Fibroblast of skin of left biceps (primary cell): ENCODE measurements at regions not wholly inside any gene's neighbourhood (a gene's known extent, or its start where the extent isn't known, plus 50 kb on each side); places are given as distances from the start of the nearest gene placed in this dataset.
"Not testable (repeated sequence)": the region's sequence is repeated elsewhere in the genome, so short reads cannot be mapped to it uniquely, and the experiment has no call there.

Experiments
- DNase-seq, 2 experiments: peaks; one replicate each; pipeline ENCODE4 v3.0.0-alpha.2; 2013; ENCODE audit warnings: low read depth in 2 of 2

DNA sequence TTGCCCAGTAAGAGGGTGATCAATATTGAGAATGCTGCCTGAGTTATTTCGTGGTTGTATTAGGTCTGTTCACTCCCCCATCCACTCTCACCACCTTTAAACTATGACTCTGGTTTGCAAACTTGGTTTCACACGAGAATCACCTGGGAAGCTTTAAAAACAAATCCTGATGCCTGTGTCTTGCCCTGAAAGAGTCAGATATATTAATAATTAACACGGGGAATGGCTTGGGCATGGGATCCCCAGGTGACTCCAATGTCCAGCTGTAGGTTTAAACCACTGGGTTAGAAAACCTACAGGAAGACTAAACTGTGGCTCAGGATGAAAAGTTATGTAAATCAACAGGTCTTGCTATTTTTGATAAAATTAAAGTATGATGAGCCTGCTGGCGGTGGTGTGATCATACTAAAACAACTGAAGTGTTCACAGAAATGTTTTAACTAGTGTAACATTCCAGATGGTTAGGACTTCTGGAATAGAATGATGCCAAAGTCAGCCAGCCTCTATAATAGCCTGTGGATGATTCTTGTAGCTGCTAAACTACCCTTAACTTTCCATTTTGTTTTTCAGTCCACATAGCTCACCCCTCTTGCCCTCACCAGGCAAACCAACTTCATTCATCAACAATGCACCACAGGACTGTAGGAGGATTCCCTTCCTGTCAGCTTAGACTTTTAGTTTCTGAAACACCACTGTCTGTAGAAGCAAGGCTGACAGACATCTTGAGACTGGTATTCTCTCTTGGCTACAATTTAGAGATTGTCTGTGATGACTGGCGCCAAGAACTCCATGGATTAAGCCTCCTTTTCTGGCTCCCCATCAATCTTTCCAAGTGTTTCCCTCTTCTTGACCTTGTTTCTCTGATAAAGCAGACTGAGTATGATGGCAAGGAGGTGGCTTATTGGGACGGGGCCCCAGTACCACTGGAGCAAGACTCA lies 119.1 kb upstream of the ADAMTS9 start:
- no peak for DNase-seq

DNA sequence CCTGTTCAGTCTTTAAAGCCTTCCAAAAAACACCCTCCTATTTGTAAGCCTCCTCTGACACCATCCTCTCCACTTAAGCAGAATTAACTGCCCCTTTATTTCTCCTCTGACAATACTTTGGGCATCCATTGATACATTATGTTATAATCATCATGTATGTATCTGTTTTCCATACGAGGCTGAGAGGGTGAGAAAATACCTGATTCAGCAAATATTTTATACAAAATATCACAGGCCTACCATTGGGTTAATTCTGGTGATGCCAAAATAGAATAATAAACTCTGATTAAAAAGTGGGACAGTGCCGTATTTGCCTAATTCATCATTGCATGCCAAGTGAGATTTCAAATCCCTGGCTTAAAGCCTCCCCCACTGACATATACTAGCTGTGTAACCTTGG lies 118.2 kb upstream of the ADAMTS9 start:
- no peak for DNase-seq

DNA sequence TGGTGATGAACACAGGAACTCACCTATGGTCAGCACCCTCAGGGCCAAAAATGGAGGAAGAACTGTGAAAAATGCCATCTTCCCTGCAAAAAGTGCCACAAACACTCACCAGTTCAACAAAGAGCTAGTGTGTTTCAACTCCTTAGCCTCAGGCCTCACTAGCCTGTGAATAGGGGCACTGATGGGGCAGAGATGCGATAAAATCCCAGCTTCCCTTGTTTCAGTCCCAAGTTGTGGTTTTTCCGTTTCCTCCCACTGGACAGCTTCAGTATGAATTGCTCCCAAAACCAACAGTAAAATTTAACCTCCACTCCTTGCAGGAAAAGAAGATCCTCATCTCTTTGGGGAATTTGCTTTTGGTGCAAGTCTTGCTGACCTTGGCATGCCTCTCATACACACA lies 117.4 kb upstream of the ADAMTS9 start:
- no peak for DNase-seq

DNA sequence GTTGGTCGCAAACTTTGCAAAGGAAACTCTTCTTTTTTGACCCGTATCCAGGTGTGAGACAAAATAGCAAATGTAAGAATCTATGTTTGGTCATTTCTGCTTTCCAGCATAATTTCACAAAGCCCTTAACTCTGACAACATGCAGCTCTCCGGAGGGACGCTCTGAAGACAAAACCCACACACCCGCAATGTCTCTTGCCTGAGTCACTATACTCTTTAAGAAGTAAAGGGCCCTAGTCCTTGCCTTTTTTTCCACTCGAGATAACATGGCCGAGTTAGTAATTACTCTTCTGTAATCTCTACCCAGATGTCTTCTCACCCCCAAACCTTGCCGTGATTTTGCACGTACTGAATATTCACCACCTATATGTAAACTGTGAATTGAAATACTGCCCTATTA lies 115.7 kb upstream of the ADAMTS9 start:
- DNase-seq, result no peak

DNA sequence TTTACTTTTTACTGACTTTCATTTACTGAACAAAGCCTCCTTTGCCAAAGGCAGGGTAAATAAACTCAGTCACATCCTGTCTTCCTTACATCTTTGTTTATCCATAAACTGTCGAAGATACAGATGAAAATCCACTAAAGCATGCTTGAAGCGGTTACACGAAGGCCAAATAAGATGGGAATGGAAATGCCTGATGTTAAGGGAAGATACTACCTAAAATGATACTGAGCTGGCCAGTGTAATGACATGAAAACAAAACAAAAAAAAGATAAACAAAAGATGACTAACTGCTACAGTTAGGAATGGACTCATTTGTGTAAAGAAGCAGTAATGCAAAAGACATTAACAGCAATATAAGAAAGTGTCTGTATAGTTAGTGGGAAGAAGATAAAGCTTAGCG lies 114.7 kb upstream of the ADAMTS9 start:
- DNase-seq, result no peak

DNA sequence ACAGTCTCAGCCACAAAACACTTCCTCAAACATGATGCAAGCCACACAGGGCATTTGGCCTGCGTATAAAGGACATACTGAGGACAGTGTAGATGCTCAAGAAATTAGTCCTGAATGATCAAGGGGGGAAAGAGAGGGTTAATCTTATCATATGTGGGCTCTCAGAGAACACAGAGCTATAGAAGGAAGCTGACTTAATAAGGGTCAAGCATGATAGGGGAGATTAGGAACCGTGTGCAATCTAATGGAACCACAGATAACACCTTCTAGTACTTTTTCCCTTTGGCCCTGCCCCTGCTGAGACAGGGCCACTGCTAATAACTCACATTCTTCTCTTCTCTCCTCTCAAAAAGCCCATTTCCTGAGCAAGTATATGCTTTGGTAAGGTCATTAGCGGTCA lies 114.1 kb upstream of the ADAMTS9 start:
- no peak for DNase-seq

DNA sequence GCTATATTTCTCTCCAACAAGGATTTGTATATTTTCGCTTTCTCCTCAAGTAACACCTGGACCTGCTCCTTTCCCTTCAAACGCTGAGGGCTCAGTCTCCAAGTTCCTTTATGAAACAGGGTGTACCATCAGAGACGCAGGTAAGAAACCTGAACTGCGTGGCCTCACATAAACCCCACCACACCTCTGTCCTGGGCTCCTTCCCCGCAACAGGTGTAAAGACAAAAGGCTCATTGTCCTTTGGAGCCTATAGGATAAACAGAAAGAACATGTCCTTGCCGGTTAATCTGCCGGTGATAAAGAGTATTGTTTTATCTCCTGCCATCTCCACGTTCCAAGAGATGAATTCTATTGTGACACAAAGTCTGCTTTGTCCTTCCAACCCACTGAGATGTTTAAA lies 111.8 kb upstream of the ADAMTS9 start:
- no peak for DNase-seq

DNA sequence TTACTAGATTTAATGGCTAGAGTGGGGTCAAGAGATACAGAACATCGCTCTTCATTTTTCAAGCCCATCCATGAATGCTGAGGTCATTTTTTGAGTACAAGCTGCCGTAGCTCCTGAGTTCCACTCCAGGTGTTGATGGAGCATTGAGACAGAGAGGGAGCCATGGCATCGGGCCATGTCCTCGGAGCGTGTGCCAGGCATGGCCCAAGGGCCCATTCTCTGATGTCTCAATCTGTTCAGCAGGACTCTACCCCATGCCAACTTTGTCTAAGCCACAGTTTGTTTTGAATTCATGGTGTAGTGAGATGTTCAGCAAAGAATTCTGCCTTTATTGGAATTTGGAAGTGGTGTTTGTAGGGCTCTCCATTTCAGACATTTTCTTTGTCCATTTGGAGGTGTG lies 110.5 kb upstream of the ADAMTS9 start:
- no peak for DNase-seq

DNA sequence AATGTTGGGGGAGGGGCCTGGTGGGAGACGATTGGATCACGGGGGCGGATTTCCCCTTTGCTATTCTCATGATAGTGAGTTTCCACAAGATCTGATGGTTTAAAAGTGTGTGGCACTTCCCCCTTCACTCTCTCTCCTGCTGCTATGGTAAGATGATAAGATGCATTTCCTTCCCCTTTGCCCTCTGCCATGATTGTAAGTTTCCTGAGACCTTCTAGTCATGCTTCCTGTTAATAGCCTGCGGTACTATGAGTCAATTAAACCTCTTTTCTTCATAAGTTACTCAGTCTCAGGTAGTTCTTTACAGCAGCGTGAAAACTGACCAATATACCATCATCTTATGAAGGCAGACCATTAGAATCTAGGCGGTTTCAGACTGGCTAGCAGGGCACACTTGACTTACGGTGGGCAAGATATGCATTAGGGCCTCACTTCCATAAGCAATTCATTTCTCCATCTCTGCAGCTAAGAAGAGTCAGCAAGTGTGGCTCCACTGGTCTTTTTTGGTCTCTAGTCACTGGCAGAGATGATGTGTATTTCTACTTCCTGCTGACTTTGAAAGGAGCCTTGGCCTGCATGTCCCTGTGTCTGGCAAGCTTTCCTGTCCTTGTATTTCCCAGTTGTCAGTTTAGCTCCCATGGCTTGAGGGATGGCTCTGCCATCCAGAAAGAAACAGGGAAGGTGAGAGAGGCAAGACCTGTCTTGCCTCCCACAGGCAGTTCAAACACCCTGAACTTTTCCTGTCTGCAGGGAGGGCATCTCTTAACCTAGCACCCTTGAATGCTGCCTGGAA lies 109.0 kb upstream of the ADAMTS9 start:
- no peak for DNase-seq

DNA sequence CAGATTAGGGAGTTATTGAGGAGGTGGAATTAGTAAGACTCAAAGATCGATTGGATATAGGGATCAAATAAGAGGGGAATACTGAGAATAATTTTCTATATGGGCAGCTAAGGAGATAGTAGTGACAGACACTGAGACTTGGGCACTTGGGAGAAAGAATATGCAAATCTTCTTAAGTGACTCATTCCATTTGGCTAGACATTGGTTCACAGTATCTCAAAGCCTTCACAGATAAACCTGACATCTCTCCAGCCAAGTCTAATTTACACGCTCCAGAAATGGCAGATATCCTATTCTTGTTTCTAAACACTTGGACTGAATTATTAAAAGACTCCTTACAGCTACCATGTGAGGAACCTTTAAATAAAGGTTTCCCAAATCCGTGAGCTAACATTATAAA lies 104.6 kb upstream of the ADAMTS9 start:
- DNase-seq, result no peak

DNA sequence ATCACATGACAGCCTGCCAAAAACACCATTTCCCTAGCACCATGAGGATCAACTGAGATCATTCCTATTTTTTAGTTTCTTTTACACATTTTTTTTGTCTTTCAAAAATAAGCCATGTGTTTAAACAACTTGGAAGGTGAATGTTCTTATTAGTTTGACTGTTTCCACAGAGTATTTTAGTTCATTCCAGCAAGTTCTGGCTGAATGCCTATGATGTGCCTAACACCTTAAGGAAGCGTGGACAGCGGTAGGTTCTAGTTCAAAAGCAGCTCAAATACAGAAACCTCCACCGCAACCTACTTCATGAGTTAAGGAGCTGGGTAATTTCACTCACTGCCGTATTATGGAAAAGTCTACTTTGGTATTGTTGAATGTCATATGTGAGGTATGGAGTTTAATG lies 101.3 kb upstream of the ADAMTS9 start:
- no peak for DNase-seq

DNA sequence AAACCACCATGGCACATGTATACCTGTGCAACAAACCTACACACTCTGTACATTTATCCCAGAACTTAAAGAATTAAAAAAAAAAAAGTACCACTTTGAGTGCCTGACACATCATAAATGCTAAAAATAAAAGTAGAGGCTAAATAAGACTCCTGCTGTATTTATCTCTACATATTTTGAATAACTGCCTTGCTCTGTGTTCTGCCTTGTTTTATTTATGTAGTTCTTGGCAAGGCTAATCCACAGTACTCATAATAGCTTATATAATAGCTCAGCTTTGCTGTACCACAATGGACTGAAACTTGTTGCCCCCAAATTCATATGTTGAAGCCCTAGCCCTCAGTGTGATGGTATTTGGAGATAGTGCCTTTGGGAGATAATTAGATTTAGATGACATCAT lies 95.4 kb upstream of the ADAMTS9 start:
- no peak for DNase-seq

DNA sequence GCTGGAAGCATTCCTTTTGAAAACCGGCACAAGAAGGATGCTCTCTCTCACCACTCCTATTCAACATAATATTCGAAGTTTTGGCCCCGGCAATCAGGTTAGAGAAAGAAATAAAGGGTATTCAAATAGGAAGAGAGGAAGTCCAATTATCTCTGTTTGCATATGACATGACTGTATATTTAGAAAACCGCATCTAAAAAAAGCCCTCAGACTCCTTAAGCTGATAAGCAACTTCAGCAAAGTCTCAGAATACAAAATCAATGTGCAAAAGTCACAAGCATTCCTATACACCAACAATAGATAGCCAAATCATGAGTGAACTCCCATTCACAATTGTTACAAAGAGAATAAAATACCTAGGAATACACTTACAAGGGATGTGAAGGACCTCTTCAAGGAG lies 93.1 kb upstream of the ADAMTS9 start:
- not testable (repeated sequence) for DNase-seq

DNA sequence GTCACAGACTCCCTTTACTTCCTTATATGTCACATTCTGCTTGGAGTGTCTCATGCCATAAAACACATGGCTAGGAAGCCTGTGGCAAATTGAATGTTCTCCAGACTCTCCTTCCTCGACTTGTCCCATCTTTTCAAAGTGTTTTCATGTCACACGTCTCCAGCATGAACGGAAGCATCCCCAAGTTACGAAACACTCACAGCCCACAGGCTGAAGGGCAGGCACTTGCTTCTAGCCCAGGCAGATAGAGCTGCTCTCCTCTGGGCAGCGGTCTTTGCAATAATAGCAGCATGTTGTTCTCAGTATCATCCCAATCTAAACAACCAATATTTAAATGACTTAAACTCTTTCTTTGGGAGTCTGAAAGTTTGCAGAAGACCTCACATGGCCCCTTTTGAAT lies 85.3 kb upstream of the ADAMTS9 start:
- no peak for DNase-seq

DNA sequence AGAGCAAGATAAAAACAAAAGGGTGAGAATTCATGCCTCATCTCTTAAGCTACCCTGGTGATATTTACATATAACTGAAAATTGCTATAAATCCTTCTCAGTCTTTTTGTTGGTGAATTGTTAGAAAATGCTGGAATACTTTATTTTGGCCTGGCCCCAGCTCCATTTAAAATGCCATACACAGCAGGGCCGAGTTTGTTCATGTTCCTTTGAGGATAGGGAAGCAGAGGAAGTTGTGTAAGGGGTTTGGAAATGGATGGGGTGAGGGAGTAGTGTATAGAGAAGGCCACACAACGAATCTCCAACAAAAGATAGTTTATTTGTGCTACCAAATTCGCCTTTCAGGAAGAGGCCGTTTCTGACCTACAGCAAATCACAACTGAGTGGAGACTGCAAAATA lies 78.6 kb upstream of the ADAMTS9 start:
- no peak for DNase-seq

DNA sequence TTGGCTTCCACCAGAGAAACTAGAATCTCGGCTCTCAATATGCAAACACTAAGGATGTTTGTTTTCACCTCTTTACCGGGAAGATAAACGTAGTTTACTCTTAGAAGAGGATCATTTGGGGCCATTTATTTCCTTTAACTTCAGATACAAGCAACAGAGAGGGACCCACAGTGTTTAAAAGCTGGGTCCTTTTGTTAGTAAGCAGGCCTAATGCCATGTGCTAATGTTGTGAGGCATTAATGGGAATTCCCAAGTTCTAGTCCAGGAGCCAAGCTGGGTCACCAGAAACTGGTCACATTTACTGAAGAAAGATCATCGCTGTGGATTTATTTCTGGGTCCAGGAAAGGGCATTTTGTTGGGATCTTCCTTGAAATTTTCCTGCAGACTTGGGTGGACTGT lies 78.1 kb upstream of the ADAMTS9 start:
- no peak for DNase-seq

DNA sequence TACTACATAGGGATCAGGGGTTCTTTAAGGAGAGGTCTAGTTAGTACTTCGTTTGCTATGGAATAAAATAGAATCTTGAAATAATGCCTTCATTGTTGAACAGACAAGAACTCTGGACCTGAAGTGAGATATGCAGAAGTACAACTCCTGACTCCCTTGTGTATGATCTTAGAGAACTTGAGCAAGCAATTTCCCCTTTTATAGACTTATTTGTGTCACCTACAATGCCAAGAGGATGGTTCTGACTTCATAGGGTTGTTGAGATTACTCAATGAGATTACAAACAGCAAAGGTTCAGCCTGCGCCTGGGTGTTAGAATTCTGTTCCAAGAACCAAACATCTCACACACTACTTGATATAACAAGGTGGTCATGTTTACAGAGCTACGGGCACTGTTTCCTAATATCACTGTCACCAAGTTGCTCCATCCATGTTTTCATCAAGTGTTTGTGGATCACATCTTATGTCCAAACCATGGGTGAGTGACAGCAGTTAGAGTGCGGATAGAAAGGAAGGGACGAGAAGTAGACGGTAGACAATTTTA lies 76.7 kb upstream of the ADAMTS9 start:
- no peak for DNase-seq

DNA sequence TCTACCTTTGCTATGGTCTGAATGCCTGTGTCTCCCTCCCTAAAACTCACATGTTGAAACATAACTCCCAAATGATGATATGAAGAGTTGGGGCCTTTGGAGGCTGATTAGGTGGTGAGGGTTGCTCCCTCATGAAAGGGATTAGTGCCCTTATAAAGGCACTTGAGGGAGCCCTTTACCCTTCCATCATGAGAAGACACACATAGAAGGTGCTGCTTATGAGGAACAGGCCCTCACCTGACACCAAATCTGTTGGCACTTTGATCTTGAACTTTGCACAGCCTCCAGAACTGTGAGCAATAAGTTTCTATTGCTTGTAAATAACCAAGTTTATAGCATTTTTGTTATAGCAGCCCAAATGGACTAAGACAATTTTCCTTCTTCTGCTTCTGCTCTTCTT lies 76.2 kb upstream of the ADAMTS9 start:
- no peak for DNase-seq

DNA sequence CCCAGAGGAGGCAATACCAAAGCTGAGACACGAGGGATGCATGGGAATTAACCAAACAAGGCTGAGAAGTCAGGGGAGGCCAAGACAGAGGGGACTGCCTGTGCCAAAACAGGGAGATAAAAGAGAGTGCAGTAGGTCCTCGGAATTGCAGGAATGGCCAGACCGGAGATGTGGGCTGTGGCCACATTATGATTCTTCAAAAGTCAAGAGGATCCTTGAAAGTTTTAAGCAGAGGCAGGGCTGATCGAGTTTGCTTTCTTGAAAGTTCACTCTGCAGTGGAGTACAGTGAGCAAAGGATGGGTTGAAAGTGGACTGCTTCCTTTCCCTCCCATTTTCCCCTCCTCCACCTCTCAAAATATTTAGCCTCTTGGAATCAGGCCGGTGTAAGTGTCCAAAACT lies 73.9 kb upstream of the ADAMTS9 start:
- DNase-seq, result no peak

DNA sequence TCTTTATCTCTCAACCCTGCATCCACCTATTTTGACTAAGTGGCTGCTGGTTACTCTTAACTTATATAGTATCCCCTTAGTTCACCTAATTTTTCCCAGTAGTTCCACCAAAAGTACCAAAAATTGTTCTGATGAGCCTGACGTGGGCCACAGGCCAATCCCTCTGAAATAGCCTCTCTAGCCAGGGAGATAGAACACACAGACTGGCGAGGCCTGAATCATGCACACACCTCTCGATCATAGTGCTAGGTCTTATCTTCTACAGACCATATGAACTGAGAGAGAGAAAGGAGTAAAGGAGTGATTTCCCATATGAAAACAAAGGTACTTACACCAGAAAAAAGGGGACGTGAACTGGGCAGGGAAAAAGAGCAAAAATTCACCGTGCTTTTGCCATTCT lies 72.5 kb upstream of the ADAMTS9 start:
- DNase-seq, result no peak

DNA sequence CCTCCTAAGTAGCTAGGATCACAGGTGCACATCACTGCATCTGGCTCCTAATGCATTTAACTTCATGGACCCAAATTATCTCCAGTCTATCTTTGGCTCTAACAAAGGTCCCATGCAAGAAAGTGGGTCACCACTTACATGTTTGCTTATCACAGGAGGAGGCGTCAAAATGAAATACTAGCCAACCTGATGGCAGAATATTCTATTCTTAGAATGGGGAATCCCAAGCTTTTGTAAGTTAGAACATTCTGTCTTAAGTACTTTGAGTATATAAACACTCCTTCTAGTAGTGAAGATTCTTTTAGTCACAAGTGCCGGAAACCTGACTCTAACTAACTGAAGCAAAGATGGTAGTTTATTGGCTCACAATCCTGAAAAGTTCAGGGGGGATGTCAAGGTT lies 72.0 kb upstream of the ADAMTS9 start:
- no peak for DNase-seq

DNA sequence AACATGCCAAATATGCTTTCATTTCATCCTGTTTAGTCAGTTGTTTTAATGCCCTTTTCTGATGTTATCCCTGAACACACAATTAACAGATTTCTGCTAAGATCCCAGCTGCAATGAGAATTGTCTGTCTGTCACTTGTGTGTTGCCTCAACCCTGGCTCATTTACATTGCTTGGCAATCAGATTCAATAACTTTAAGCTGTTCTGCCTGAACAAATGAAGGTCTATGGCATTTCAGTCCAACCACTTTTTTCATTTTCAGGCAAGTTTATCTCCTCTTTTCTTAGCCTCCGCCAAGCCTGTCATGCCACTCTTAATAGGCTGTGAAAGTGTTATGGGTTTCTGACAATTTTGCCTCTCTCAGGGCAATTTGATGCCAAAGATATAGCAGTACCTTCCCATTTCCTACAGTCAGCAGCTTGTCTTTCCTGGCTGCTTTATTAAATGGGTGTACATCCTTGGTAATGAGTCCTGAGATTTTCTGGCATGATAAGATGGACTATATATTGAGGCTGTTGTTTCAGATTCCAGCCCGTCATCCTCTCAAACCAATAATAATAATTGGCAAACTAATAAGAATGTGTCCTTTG lies 68.7 kb upstream of the ADAMTS9 start:
- no peak for DNase-seq
